GM12874 (cell line): ENCODE measurements at regions not wholly inside any gene's neighbourhood (a gene's known extent, or its start where the extent isn't known, plus 50 kb on each side); places are given as distances from the start of the nearest gene placed in this dataset.

Experiments used
- CTCF ChIP-seq: IDR thresholded peaks from 2 replicates; pipeline ENCODE4 v1.5.1; 2011; ENCODE audit warnings: low read depth, mild to moderate bottlenecking, control low read depth, low read length, moderate library complexity; ENCODE audit not compliant: insufficient read depth

- no peak for TF ChIP-seq CTCF
Observed at GRCh38 chr2:42961961-42962360, 169.6 kb upstream of the HAAO start.

DNA sequence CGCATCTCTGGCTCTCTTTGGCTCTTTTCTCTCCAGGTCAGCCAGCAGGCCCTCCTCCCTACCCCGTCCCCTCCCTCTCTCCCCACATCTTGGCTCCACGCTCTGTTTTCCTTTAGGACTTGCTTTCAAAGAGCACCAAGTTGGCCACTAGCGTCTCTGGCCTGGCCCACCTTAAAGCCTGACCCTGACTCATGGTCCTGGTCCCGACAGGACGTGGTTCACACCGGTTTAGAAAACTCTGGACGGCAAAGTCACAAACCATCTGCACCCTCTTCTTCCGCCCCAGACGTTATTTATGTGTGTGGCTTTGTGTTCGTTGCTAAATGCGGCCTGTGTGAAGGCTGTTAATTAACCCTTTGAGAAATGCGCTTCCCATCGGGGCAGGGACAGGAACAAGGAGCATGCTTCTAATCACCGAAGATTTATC is 169.0 kb upstream of the HAAO start:
- TF ChIP-seq CTCF = no peak

- no peak for TF ChIP-seq CTCF
Observed at GRCh38 chr2:42960842-42961180, 168.4 kb upstream of the HAAO start.

DNA sequence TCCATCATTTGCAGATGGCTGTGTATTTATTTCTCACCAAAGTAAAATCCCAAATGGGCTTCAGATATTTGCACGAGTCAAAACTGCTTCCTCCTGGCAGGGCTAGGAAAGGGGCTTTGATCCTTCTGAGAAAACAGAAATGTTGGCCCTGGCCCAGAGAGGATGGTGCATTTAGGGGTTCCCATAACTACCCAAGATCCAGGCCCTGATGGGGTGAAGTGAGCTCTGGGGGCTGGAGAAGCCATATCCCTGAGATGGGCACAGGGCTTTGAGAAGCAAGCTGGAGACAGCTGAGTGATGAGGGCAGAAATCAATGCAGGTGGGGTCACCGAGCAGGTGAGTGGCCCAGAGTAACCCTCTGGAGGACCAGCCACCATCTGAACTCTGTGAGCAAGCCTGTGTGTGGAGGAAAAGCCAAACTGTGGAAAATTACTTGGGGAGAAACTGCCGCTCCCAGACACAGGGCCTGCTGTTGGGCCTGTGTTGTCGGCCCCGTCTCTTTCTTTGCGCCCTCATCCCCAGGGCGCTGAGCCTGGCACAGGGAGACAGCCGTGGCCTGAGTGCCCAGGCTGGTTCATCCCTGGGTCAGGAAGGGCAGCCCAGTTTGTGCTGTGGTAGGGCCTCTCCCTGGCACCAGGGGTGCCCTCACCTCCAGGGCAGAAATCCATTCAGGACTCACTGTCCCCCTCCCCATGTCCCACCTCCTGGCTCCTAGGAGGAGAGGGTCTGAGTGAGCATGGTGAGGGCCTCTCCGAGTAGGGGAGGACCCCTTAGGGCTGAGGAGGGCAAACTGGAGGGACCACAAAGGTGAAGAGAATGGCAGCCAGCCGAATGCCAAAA is 167.8 kb upstream of the HAAO start:
- no peak for TF ChIP-seq CTCF

DNA sequence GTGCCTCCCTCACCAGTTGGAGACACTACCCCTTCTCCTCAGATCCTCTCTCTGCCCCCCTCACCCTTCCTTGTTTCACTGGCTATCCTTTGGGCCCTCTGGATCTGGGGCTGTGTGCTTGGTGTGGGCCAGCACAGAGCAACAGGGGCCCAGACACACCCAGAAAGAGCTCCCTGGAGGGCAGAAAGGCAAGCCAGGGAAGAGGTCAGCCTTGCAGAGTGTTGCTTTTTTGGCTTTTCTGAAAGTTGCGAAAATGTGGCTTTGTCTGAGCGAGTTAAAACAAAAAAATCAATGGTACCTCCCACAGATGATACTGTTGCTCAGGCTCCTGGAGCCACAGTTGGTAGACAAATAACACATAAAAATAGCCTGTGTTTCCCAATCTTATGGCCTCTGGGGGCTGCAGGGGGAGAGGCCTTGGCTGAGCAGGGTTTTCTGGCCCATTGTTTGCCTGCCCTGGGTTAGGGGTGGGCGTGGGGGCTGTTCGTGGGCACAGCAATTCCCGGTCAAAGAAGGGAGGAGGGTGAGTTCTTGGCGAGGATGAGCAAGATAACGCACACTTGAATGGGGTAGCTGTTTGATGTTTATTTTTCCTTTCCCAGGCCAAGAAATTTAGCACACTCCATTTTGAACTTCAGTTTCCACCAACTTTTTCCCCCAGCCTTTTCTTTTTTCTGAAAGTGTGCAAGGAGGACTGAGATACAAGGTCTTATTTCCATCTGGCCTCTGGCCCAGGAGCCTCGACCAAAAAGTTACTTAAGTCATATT is 167.0 kb upstream of the HAAO start:
- no peak for TF ChIP-seq CTCF

GRCh38 chr2:42958741-42959233 is 166.4 kb upstream of the HAAO start:
- TF ChIP-seq CTCF = no peak

GRCh38 chr2:42957861-42958301 is 165.5 kb upstream of the HAAO start:
- no peak for TF ChIP-seq CTCF
